HCT116 (cell line): ENCODE measurements at regions not wholly inside any gene's neighbourhood (a gene's known extent, or its start where the extent isn't known, plus 50 kb on each side); places are given as distances from the start of the nearest gene placed in this dataset.

Source experiments
- ATAC-seq: fragments of 200-7000 bp; cut with Tn5 transposase; 2 replicates; pipeline ENCODE4 v1.9.1; 2020; ENCODE audit warnings: mild to moderate bottlenecking, moderate library complexity
- BruUV-seq: library from RNA; stranded (reverse); fragments of 400-500 nt; replicated peaks from 2 replicates; lab custom pipeline; 2021; lab: Mats Ljungman, UMichigan
- CTCF ChIA-PET: fragments of 300-600 bp; sonication (Branson Sonifier 250); formaldehyde crosslinking; loops from one replicate; lab custom pipeline; 2021; ENCODE audit warnings: antibody characterized with exemption; lab: Charles Lee
- POLR2A ChIA-PET: fragments of 300-600, 350-600 bp; sonication (Branson Sonifier 250); formaldehyde crosslinking; loops from one replicate; lab custom pipeline; 2021; ENCODE audit warnings: antibody characterized with exemption; lab: Charles Lee
- RAD21 ChIA-PET, 2 experiments: fragments of 300-600 bp; sonication (Branson Sonifier 250); formaldehyde crosslinking; loops; one replicate each; lab custom pipeline; 2023; ENCODE audit warnings: low total read pairs in 2 of 2; ENCODE audit not compliant: uncharacterized antibody in 2 of 2, unreplicated experiment in 2 of 2, low non-redundant PET in 1 of 2; lab: Charles Lee
- DNase-seq: peaks from one replicate; pipeline ENCODE4 v3.0.0-alpha.2; 2010; ENCODE audit warnings: low read depth, low spot score
- H2AFZ ChIP-seq: fragments of 200-600 bp; shearing (Covaris generic), sonication (generic); 2 replicates; pipeline ENCODE4 v1.6.1; 2017; ENCODE audit warnings: low read depth, mixed run types, mixed read lengths, antibody characterized with exemption, low read length; ENCODE audit not compliant: poor library complexity, severe bottlenecking
- H3K27ac ChIP-seq: 2 replicates; pipeline ENCODE4 v1.5.1; 2012; ENCODE audit warnings: low read depth, low read length
- H3K27me3 ChIP-seq: fragments of 200-600 bp; sonication (generic); 2 replicates; pipeline ENCODE4 v1.6.1; 2016; ENCODE audit warnings: mixed run types, low read length, mixed read lengths; ENCODE audit not compliant: insufficient read depth
- H3K36me3 ChIP-seq, 2 experiments: fragments of 200-500 bp in 1 of 2; fragments of 200-600 bp in 1 of 2; sonication (Bioruptor generic) in 1 of 2; sonication (generic) in 1 of 2; 2 replicates each; pipeline versions ENCODE4 v1.5.1 to v1.6.1; 2014 to 2016; ENCODE audit warnings: low read length in 2 of 2, inconsistent platforms in 1 of 2, mixed read lengths in 1 of 2, mixed run types in 1 of 2; ENCODE audit not compliant: insufficient read depth in 2 of 2, control insufficient read depth in 1 of 2
- H3K4me1 ChIP-seq, 2 experiments: fragments of 200-600 bp in 1 of 2; sonication (generic) in 1 of 2; 2 replicates each; pipeline versions ENCODE4 v1.5.1 to v1.6.1; 2012 to 2017; ENCODE audit warnings: low read length in 2 of 2, inconsistent platforms in 1 of 2, mild to moderate bottlenecking in 1 of 2, mixed read lengths in 1 of 2, mixed run types in 1 of 2, moderate library complexity in 1 of 2; ENCODE audit not compliant: insufficient read depth in 2 of 2, control insufficient read depth in 1 of 2
- H3K4me2 ChIP-seq: fragments of 200-600 bp; sonication (generic); 2 replicates; pipeline ENCODE4 v1.6.1; 2017; ENCODE audit warnings: mixed run types, low read length, mixed read lengths
- H3K4me3 ChIP-seq, 2 experiments: fragments of 200-600 bp in 1 of 2; sonication (generic) in 1 of 2; replicated peaks in 1 of 2; 2 replicates each; pipeline ENCODE4 v1.5.1; 2011 to 2016; ENCODE audit warnings: low read length in 2 of 2, control low read depth in 1 of 2, low read depth in 1 of 2, mild to moderate bottlenecking in 1 of 2, mixed read lengths in 1 of 2, mixed run types in 1 of 2
- H3K79me2 ChIP-seq: fragments of 200-600 bp; sonication (generic); 2 replicates; pipeline ENCODE4 v1.6.1; 2017; ENCODE audit warnings: mild to moderate bottlenecking, mixed run types, low read length, moderate library complexity, mixed read lengths; ENCODE audit not compliant: insufficient read depth
- H3K9ac ChIP-seq: fragments of 200-600 bp; sonication (generic); 2 replicates; pipeline ENCODE4 v1.6.1; 2016; ENCODE audit warnings: low read length, mixed read lengths
- H3K9me2 ChIP-seq: fragments of 200-600 bp; sonication (generic), shearing (Covaris generic); 2 replicates; pipeline ENCODE4 v1.6.1; 2017; ENCODE audit warnings: mixed run types, mild to moderate bottlenecking, moderate library complexity; ENCODE audit not compliant: insufficient read depth
- H3K9me3 ChIP-seq, 2 experiments: fragments of 200-500 bp in 1 of 2; fragments of 200-600 bp in 1 of 2; sonication (Bioruptor generic) in 1 of 2; sonication (generic) in 1 of 2; 2 replicates each; pipeline ENCODE4 v1.6.1; 2014 to 2017; ENCODE audit warnings: low read length in 2 of 2, mixed read lengths in 2 of 2, inconsistent platforms in 1 of 2, low read depth in 1 of 2, mild to moderate bottlenecking in 1 of 2, mixed run types in 1 of 2, moderate library complexity in 1 of 2; ENCODE audit not compliant: control insufficient read depth in 1 of 2, insufficient read depth in 1 of 2
- H4K20me1 ChIP-seq: fragments of 200-600 bp; sonication (generic), shearing (Covaris generic); 2 replicates; pipeline ENCODE4 v1.6.1; 2017; ENCODE audit warnings: mixed run types, mild to moderate bottlenecking, moderate library complexity; ENCODE audit not compliant: insufficient read depth
- CBX3 ChIP-seq: IDR thresholded peaks from 2 replicates; pipeline ENCODE4 v1.6.1; 2012; ENCODE audit warnings: low read depth
- CEBPB ChIP-seq: IDR thresholded peaks from 2 replicates; pipeline ENCODE4 v1.6.1; 2012; ENCODE audit warnings: low read depth
- EGR1 ChIP-seq: IDR thresholded peaks from 2 replicates; pipeline ENCODE4 v1.6.1; 2012; ENCODE audit warnings: low read depth
- EZH2 ChIP-seq: fragments of 200-600 bp; sonication (generic); IDR thresholded peaks from 2 replicates; pipeline ENCODE4 v1.6.1; 2017; ENCODE audit warnings: antibody characterized with exemption, mixed run types
- EZH2phosphoT487 ChIP-seq: fragments of 200-600 bp; IDR thresholded peaks from 2 replicates; pipeline ENCODE4 v1.6.1; 2018; ENCODE audit warnings: antibody characterized with exemption, borderline replicate concordance
- FOSL1 ChIP-seq: IDR thresholded peaks from 2 replicates; pipeline ENCODE4 v1.6.1; 2012; ENCODE audit warnings: low read depth
- JUND ChIP-seq: IDR thresholded peaks from 2 replicates; pipeline ENCODE4 v1.6.1; 2012
- POLR2A ChIP-seq: IDR thresholded peaks from 2 replicates; pipeline ENCODE4 v1.7.0; 2011; ENCODE audit warnings: borderline replicate concordance; ENCODE audit not compliant: insufficient read depth, insufficient read length; ENCODE audit errors: extremely low read depth
- POLR2AphosphoS5 ChIP-seq: IDR thresholded peaks from 2 replicates; pipeline ENCODE4 v1.6.1; 2011; ENCODE audit warnings: mild to moderate bottlenecking, low read depth, low read length, moderate library complexity
- RAD21 ChIP-seq: IDR thresholded peaks from 2 replicates; pipeline ENCODE4 v1.6.1; 2012; ENCODE audit warnings: low read depth, mild to moderate bottlenecking
- SIN3A ChIP-seq: IDR thresholded peaks from 2 replicates; pipeline ENCODE4 v1.6.1; 2012; ENCODE audit warnings: low read depth
- SRF ChIP-seq: IDR thresholded peaks from 2 replicates; pipeline ENCODE4 v1.6.1; 2012; ENCODE audit warnings: low read depth
- TCF7L2 ChIP-seq: IDR thresholded peaks from 2 replicates; pipeline ENCODE4 v1.7.0; 2011; ENCODE audit warnings: borderline replicate concordance, inconsistent platforms; ENCODE audit not compliant: insufficient read depth, insufficient read length; ENCODE audit errors: extremely low read depth
- YY1 ChIP-seq: IDR thresholded peaks from 2 replicates; pipeline ENCODE4 v1.6.1; 2011; ENCODE audit warnings: low read length, low read depth, moderate library complexity, mild to moderate bottlenecking; ENCODE audit not compliant: insufficient replicate concordance; ENCODE audit errors: extremely low read depth
- ZFX ChIP-seq: fragments of 450-650 bp; IDR thresholded peaks from 2 replicates; pipeline ENCODE4 v1.6.1; 2017
- ZNF274 ChIP-seq: fragments of 200-500 bp; sonication (Bioruptor generic); IDR thresholded peaks from 2 replicates; pipeline ENCODE4 v1.6.1; 2014; ENCODE audit warnings: mild to moderate bottlenecking, low read depth, low read length, inconsistent platforms
- intact Hi-C: fragments of 100-400 bp; cut with micrococcal nuclease; formaldehyde crosslinking; loops from 2 replicates; pipeline ENCODE4 v1.10.0; 2022
- TF ChIP-seq, protein P1 (sequence below): IDR thresholded peaks from 2 replicates; pipeline ENCODE4 v1.6.1; 2011; ENCODE audit warnings: mild to moderate bottlenecking, low read length, moderate library complexity; ENCODE audit not compliant: insufficient replicate concordance; ENCODE audit errors: extremely low read depth
- TF ChIP-seq, protein P2 (sequence below): IDR thresholded peaks from 2 replicates; pipeline ENCODE4 v1.6.1; 2012

DNA sequence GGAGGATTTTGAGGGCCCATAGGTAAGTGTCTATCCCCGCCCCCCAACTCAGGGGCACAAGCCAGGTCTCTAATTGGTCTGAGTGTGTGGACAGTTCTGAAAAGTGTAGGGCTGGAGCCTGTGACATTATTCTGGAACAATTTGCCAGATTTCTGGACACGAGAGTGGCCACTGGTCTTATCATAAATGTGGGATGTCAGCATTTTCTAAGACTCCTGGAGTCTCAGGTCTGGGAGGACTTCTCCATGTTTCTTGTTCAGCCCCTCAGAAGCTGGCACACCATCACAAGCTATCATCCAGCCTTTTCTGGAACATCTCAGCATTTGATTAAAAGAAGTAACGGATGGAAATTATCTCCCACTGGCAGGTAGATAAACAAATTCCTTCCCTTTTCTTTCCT is 141.4 kb downstream of the SEC61B start:
- ChIA-PET POLR2A (no interaction called here), CTCF (interaction anchor here (0.8 kb wide), 1 partner anchor 11 kb away, joined by 3 read pairs; no protein-coding TSS in a partner anchor)
- intact Hi-C loops: no loop called here

More for the DNA sequence above, 141.4 kb downstream of the SEC61B start:
- no peak for ATAC-seq
- H3K4me2 ChIP-seq: no peak overlapping the region
- no peak overlapping the region for H2AFZ ChIP-seq
- no TSS peak for BruUV-seq
- H3K79me2 ChIP-seq: no peaks in the 10 kb centered on the region
- no peak for DNase-seq
- H3K9me2 ChIP-seq: no peaks in the 10 kb centered on the region
- H3K27me3 ChIP-seq: peaks cover 30% of the 10 kb centered on the region
- H3K9me3 ChIP-seq: no peaks in the 10 kb centered on the region
- no peak overlapping the region for H3K27ac ChIP-seq
- H3K9ac ChIP-seq: no peak overlapping the region
- RAD21 ChIA-PET: no interaction called here
- H4K20me1 ChIP-seq: no peaks in the 10 kb centered on the region
- H3K4me3 ChIP-seq: no peak overlapping the region
- TF ChIP-seq FOSL1: no peak
- TF ChIP-seq ZFX: no peak
- TF ChIP-seq CBX3: no peak
- no peak for TF ChIP-seq YY1
- TF ChIP-seq JUND: no peak
- TF ChIP-seq SRF: no peak
- TF ChIP-seq, protein P1, sequence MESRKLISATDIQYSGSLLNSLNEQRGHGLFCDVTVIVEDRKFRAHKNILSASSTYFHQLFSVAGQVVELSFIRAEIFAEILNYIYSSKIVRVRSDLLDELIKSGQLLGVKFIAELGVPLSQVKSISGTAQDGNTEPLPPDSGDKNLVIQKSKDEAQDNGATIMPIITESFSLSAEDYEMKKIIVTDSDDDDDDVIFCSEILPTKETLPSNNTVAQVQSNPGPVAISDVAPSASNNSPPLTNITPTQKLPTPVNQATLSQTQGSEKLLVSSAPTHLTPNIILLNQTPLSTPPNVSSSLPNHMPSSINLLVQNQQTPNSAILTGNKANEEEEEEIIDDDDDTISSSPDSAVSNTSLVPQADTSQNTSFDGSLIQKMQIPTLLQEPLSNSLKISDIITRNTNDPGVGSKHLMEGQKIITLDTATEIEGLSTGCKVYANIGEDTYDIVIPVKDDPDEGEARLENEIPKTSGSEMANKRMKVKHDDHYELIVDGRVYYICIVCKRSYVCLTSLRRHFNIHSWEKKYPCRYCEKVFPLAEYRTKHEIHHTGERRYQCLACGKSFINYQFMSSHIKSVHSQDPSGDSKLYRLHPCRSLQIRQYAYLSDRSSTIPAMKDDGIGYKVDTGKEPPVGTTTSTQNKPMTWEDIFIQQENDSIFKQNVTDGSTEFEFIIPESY: no peak
- TF ChIP-seq POLR2AphosphoS5: no peak
- no peak for TF ChIP-seq CEBPB
- no peak for TF ChIP-seq EGR1
- no peak for TF ChIP-seq RAD21
- TF ChIP-seq, protein P2, sequence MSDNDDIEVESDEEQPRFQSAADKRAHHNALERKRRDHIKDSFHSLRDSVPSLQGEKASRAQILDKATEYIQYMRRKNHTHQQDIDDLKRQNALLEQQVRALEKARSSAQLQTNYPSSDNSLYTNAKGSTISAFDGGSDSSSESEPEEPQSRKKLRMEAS: no peak
- no peak for TF ChIP-seq POLR2A
- no peak for TF ChIP-seq SIN3A
- no peak for TF ChIP-seq EZH2phosphoT487
- TF ChIP-seq TCF7L2: no peak
- TF ChIP-seq ZNF274: no peak
- no peak for TF ChIP-seq EZH2
- H3K36me3 ChIP-seq: no peaks in the 10 kb centered on the region
- peaks cover 5 to 12% of the 10 kb centered on the region in 2 experiments; a peak in 1 of 4 replicates for H3K4me1 ChIP-seq
